HG03039 (cell line): ENCODE measurements at regions not wholly inside any gene's neighbourhood (a gene's known extent, or its start where the extent isn't known, plus 50 kb on each side); places are given as distances from the start of the nearest gene placed in this dataset.
"Not testable (repeated sequence)": the region's sequence is repeated elsewhere in the genome, so short reads cannot be mapped to it uniquely, and the experiment has no call there.

Experiments used
- ATAC-seq: cut with Tn5 transposase; IDR thresholded peaks from one replicate; pipeline ENCODE4 v1.9.1; 2021; ENCODE audit warnings: mild to moderate bottlenecking, moderate library complexity; ENCODE audit not compliant: unreplicated experiment

DNA sequence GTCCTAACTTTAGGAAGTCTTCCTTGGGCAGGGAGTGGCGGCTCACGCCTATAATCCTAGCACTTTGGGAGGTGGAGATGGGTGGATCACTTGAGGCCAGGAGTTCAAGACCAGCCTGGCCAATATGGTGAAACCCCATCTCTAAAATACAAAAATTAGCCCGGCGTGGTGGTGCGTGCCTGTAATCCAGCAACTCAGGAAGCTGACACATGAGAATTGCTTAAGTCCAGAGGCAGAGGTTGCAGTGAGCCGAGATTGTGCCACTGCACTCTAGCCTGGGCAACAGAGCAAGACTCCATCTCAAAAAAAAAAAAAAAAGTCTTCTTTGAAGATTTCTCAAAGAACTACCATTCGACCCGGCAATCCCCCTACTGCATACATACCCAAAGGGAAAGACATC is 50.0 kb upstream of the GPCPD1 start:
- ATAC-seq: not testable (repeated sequence)
